Neutrophil (primary cell): ENCODE measurements at regions not wholly inside any gene's neighbourhood (a gene's known extent, or its start where the extent isn't known, plus 50 kb on each side); places are given as distances from the start of the nearest gene placed in this dataset.

ENCODE experiments used
- H3K27ac ChIP-seq: fragments of 200-600 bp; sonication (generic); 2 replicates; pipeline ENCODE4 v1.5.1; 2016; ENCODE audit warnings: mild to moderate bottlenecking, moderate library complexity
- H3K27me3 ChIP-seq: fragments of 200-600 bp; sonication (generic); 2 replicates; pipeline ENCODE4 v1.6.0; 2016; ENCODE audit warnings: mild to moderate bottlenecking
- H3K36me3 ChIP-seq: fragments of 200-600 bp; sonication (generic); 2 replicates; pipeline ENCODE4 v1.5.1; 2017
- H3K4me1 ChIP-seq, 2 experiments: fragments of 200-600 bp in 1 of 2; sonication (generic) in 1 of 2; 1 replicate in 1 of 2; 2 replicates in 1 of 2; pipeline versions ENCODE4 v1.5.1 to v1.6.1; 2013 to 2016; ENCODE audit warnings: low read depth in 1 of 2, low read length in 1 of 2, mild to moderate bottlenecking in 1 of 2, moderate library complexity in 1 of 2; ENCODE audit not compliant: control insufficient read depth in 1 of 2, insufficient read depth in 1 of 2
- H3K4me3 ChIP-seq, 2 experiments: fragments of 200-600 bp in 1 of 2; sonication (generic) in 1 of 2; 1 replicate in 1 of 2; 2 replicates in 1 of 2; pipeline ENCODE4 v1.5.1; 2013 to 2016; ENCODE audit warnings: low read depth in 1 of 2, low read length in 1 of 2, mild to moderate bottlenecking in 1 of 2, moderate library complexity in 1 of 2
- H3K9me3 ChIP-seq: fragments of 200-600 bp; sonication (generic); 2 replicates; pipeline ENCODE4 v1.5.1; 2016
- TF ChIP-seq, protein P1 (sequence below): fragments of 200-600 bp; sonication (generic); IDR thresholded peaks from 2 replicates; pipeline ENCODE4 v1.5.1; 2016; ENCODE audit warnings: antibody characterized with exemption

DNA sequence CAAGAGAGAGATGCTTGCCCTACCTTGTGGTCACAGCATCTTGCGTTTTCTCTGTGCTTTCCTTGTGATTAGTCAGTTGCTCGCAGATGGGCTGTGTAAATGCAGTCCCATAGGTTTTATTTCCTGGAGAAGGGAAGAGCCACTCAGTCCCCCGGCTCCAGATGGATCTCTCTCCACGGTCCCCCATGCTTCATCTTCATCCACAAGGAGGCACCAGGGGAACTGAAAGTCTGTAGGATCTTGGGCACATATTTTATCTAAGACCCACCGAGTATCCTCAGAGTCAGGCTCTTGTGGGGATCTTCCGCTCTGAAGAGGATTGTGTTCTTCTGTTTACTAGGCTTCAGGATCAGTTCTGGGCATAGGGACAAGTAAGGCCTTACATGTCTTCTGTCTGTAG is 66.8 kb upstream of the E2F8 start:
- Histone ChIP-seq H3K36me3 (no peaks in the 10 kb centered on the region), H3K27ac (no peak overlapping the region), H3K4me1 (peaks cover 10 to 13% of the 10 kb centered on the region in 2 experiments), H3K9me3 (no peaks in the 10 kb centered on the region), H3K27me3 (no peaks in the 10 kb centered on the region), H3K4me3 (no peak overlapping the region)
- TF ChIP-seq, protein P1, sequence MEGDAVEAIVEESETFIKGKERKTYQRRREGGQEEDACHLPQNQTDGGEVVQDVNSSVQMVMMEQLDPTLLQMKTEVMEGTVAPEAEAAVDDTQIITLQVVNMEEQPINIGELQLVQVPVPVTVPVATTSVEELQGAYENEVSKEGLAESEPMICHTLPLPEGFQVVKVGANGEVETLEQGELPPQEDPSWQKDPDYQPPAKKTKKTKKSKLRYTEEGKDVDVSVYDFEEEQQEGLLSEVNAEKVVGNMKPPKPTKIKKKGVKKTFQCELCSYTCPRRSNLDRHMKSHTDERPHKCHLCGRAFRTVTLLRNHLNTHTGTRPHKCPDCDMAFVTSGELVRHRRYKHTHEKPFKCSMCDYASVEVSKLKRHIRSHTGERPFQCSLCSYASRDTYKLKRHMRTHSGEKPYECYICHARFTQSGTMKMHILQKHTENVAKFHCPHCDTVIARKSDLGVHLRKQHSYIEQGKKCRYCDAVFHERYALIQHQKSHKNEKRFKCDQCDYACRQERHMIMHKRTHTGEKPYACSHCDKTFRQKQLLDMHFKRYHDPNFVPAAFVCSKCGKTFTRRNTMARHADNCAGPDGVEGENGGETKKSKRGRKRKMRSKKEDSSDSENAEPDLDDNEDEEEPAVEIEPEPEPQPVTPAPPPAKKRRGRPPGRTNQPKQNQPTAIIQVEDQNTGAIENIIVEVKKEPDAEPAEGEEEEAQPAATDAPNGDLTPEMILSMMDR = no peak

DNA sequence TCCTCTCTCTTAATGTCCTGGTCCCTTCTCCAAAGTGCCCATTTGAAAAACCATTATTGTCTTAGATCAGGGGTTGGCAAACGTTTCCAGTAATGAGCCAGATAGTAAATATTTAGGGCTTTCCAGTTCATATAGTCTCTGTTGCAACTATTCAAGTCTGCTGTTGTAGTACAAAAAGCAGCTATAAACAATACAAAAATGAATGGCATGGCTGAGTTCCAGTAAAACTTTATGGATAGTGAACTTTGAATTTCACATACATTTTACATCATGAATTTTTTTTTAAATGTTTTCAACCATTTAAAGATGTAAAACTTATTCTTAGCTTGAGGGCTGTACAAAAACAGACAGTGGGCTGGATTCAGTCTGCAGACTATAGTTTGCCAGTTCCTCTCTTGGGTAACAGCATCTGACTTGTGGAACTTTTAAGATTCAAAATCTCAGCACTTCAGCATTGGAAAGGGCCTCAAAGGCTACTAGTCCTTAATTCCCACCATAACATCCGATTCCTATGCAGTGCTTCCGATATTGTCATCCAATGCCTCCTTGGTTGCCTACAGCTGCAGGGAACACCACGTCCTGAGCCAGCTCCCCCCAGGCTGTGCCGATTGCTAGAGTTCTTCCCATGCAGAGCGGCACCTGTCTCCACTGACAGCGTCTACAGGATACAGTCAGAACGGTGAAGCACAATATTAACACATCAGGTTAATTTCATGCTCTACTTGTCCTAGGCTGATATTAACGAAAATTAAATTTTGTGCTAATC is 65.6 kb upstream of the E2F8 start:
- TF ChIP-seq, protein P1 = no peak
- Histone ChIP-seq H3K36me3 (no peaks in the 10 kb centered on the region), H3K9me3 (no peaks in the 10 kb centered on the region), H3K27ac (no peak overlapping the region), H3K4me1 (peaks cover 8 to 10% of the 10 kb centered on the region in 2 experiments), H3K27me3 (no peaks in the 10 kb centered on the region), H3K4me3 (no peak overlapping the region)

DNA sequence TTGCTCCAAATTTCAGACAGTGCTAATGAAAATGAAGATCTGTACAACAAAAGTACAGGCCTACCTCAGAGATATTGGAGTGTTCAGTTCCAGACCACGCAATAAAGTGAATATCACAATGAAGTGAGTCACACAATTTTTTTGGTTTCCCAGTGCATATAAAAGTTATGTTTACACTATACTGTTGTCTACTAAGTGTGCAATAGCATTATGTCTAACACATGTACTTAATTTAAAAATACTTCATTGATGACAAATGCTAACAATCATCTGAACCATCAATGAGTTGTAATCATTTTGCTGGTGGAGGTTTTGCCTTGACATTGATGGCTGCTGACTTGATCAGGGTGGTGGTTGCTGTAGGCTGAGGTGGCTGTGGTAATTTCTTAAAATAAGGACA is 60.6 kb upstream of the E2F8 start:
- H3K36me3 ChIP-seq = no peaks in the 10 kb centered on the region
- no peak overlapping the region for H3K27ac ChIP-seq
- TF ChIP-seq, protein P1 = no peak
- H3K9me3 ChIP-seq = no peaks in the 10 kb centered on the region
- H3K4me3 ChIP-seq = no peak overlapping the region
- no peaks in the 10 kb centered on the region for H3K4me1 ChIP-seq
- H3K27me3 ChIP-seq = no peaks in the 10 kb centered on the region

DNA sequence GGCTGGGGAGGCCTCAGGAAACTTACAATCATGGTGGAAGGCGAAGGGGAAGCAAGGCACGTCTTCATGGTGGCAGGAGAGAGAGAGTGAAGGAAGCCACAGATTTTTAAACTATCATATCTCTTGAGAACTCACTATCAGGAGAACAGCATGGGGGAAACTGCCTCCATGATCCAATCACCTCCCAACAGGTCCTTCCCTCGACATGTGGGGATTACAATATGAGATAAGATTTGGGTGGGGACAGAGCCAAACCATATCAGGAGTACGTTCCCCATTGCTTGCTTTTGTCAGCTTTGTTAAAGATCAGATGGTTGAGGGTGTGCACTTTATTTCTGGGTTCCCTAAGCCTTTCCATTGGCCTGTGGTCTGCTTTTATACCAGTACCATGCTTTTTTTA is 53.7 kb upstream of the E2F8 start:
- H3K27ac ChIP-seq = no peak overlapping the region
- no peaks in the 10 kb centered on the region for H3K36me3 ChIP-seq
- no peaks in the 10 kb centered on the region for H3K9me3 ChIP-seq
- H3K4me3 ChIP-seq = no peak overlapping the region
- H3K27me3 ChIP-seq = no peaks in the 10 kb centered on the region
- H3K4me1 ChIP-seq = no peaks in the 10 kb centered on the region
- TF ChIP-seq, protein P1 = no peak

DNA sequence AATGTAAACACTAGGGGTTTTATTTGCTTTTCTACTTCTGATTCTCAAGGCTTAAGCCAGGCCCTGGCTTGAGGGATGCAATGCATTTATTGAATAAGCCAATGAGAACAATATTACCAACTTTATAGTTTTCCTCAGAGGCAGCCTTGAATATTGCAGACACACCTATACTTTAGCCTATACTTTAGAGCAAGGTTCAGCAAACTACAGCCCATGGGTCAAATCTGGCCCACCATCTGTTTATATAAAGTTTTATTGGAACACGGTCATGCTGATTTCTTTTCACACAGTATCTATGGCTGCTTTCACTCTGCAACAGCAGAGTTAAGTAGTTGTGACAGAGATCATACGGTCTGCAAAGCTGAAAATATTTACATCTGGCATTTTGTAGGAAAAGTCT is 50.3 kb upstream of the E2F8 start:
- TF ChIP-seq, protein P1 = no peak
- Histone ChIP-seq H3K4me1 (no peaks in the 10 kb centered on the region), H3K27me3 (no peaks in the 10 kb centered on the region), H3K36me3 (no peaks in the 10 kb centered on the region), H3K4me3 (no peak overlapping the region), H3K9me3 (no peaks in the 10 kb centered on the region), H3K27ac (no peak overlapping the region)
